GM12874 (cell line): ENCODE measurements at regions not wholly inside any gene's neighbourhood (a gene's known extent, or its start where the extent isn't known, plus 50 kb on each side); places are given as distances from the start of the nearest gene placed in this dataset.
A peak's percentile ranks its signal among the peaks of the same experiment; 100 is the strongest.

Experiments
- TF ChIP-seq, protein P1 (sequence below): IDR thresholded peaks from 2 replicates; pipeline ENCODE4 v1.5.1; 2011; ENCODE audit warnings: low read depth, mild to moderate bottlenecking, control low read depth, low read length, moderate library complexity; ENCODE audit not compliant: insufficient read depth

DNA sequence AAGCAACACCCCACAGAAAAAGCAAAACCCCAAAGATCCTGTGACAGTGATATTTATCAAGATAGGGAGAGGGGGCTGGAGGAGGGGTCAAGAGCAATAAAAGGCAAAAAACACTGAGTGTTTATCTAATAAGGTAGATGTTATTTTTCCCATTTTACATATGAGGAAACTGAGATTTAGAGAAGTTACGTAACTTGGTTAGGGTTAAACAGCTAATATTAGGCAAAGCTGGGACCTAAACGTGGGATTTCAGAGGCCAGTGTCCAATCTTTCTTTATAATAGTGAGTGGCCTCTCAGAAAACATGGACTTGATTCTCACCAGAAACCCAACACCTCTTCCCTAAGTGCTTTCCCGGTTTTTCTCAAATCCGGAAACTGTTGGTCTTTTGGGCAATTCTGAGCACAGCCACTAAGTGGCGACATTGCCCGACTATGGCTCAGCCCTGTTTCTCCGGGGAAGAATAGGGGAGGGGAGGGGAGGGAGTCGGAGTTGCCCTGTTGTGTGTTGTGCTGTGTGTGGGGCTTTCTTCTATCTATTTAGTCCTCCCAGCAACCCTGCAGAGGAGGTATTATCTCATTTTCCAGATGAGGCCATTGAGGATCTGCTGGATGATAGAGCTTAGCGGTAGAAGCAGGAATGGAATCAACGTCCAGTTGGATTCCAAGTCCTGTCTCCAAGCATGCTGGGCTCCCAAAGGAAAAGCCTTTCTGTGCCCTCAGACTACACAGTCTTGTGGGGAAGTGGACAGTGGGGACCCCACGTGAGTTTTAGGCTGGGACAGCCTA is 58.7 kb upstream of the ETV3 start:
- TF ChIP-seq, protein P1, sequence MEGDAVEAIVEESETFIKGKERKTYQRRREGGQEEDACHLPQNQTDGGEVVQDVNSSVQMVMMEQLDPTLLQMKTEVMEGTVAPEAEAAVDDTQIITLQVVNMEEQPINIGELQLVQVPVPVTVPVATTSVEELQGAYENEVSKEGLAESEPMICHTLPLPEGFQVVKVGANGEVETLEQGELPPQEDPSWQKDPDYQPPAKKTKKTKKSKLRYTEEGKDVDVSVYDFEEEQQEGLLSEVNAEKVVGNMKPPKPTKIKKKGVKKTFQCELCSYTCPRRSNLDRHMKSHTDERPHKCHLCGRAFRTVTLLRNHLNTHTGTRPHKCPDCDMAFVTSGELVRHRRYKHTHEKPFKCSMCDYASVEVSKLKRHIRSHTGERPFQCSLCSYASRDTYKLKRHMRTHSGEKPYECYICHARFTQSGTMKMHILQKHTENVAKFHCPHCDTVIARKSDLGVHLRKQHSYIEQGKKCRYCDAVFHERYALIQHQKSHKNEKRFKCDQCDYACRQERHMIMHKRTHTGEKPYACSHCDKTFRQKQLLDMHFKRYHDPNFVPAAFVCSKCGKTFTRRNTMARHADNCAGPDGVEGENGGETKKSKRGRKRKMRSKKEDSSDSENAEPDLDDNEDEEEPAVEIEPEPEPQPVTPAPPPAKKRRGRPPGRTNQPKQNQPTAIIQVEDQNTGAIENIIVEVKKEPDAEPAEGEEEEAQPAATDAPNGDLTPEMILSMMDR = 0 out of 2 replicates have a peak, but pooled peaks have one; percentile 11

DNA sequence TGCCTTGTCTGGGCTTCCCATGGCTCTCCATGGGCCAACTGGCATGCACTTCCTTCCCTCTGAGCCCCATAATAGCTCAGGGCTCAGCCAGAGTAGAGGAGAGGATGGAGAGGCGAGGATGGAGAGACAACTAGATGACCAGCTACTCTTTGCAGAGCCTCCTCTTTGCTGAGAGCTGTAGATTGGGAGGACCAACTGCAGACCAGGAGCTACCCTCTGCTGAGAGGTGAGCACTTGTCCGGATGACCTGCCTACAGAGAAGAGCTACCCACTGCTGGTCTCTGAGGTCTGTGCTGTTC is 58.0 kb upstream of the ETV3 start:
- TF ChIP-seq, protein P1 = no peak

DNA sequence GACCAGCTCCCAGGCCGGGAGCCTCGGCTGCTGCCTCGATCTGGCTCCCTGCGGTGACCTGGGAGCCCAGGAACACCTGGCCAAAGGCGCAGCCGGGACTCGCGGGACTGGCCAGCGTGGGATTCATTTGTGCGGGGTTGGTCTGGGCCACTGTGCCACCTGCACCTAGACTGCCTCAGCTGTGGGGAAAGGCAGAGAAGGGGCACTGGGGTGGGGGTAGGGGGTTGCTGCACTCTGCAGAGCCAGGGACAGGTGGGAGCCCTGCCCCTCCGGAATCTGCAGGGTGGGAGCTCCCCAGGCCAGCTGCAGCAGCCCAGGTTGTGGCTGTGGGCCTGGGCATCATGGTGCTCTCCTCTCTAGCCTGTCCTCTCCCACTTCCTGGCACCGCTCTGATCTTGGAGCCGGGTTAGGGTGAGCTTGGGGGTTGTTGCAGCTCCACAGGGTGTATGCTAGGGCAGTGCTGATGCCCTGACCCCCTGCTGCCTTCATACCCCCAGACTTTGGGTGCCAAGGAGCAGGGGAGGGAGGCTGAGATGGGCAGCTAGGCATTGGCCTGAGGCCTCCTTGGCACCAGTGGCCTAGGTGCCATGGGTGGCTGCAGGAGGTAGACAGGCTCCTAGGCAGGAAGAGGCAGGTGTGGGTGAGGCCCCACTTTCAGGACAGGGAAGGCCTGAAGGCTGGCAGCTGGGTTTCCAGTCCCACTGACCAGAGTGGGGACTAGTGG is 57.5 kb upstream of the ETV3 start:
- TF ChIP-seq, protein P1 = no peak

DNA sequence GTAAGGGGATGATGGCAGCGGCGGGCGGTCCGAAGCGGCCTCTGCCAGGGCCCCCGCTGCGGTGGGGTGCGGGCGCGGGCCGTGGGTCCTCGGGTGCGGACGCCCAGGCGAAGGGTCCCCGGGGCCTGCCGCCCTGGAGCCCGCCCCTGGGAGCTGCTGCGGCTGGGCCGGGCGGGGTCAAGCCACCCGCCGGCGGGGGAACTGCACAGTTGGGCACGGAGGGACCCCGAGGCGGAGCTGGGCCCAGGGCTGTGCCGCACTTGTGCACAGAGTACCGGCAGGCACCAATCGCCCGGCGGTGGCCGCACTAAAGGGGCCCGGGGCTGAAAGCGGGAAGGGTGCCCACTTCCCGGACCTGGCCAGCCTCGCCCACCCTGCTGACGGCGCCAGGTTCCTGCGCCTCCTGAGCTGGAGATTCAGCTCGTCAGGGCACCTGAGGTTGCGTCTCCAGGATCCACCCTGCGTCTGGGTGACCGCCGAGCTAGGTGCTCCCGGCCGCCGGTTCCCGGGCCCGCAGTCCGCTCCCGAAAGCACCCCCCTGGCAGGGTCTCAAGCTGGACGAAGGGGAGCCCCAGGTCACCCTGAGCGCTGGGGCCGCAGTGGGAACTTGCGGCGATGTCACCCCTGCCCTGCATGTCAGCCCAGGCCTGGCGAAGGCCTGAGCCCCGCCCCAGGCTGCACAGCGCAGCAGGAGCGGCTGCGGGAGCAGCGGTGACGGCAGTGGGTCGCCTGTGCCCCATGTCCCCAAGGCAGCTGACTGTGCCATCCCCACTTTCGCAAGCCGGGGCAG is 56.7 kb upstream of the ETV3 start:
- TF ChIP-seq, protein P1 = no peak

DNA sequence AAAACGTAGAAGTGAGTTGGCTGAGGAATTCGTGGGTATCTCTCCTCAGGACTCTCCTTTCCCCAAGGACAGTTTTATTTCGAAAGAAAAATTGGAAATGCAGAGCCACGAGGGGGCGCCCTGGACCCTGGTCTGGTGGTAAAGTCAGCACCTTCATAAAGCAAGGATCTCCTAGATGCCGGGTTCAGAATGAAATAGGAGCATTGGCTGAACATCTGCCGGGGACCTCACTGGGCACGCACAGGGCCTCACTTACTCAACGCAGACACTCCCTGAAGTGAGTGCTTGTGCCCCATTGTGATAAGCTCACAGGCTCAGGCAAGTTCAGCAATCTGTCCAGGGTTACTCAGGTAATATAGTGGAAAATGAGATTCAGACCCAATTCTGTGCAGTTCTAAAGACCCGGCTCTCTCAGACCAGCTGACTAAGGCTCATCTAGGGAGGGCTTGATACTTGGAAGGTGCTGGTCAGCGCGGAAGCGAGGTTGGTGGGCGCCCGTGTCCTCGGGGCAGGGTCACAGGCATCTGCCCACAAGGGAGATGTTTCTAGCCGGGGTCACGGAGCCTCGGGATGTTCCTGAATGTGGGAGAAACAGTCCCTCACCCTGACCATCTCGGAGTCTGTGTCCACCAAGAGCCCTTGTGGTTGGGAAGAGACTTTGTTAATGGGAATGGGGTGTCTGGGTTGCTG is 55.7 kb upstream of the ETV3 start:
- TF ChIP-seq, protein P1 = peak; percentile 74

DNA sequence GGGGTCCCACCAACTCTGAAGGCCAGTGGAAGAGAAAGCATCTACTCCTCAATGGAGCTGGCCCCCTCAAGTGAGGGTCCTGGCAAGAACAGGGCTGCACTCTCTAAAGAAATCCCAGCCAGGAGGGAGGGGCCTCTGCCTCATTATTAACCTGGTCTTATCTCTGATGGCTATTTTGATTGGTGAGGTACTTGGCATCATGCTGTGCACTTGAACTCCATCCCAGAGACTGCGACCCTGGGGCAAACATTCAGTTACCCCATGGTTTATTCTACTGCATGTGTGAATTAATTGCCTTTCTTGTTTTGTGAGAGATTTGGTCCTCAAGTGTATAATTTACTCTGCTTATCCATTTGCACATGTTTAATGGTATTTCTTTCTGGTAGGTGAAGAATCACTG is 55.0 kb upstream of the ETV3 start:
- TF ChIP-seq, protein P1 = no peak
